Thyroid gland (tissue), 4 donors: ENCODE measurements at regions not wholly inside any gene's neighbourhood (a gene's known extent, or its start where the extent isn't known, plus 50 kb on each side); places are given as distances from the start of the nearest gene placed in this dataset.

ENCODE experiments used
- CTCF ChIP-seq, 6 experiments: fragments of 200-600 bp in 3 of 6; fragments of 450-650 bp in 3 of 6; sonication (generic) in 3 of 6; IDR thresholded peaks; one replicate each; pipeline ENCODE4 v1.5.1; 2016 to 2019; ENCODE audit warnings: antibody characterized with exemption in 6 of 6, mild to moderate bottlenecking in 2 of 6, inconsistent platforms in 1 of 6, moderate library complexity in 1 of 6
- POLR2A ChIP-seq, 2 donors: fragments of 450-650 bp; IDR thresholded peaks; one replicate each; pipeline ENCODE4 v1.6.1; 2017; ENCODE audit warnings: antibody characterized with exemption in 2 of 2, mild to moderate bottlenecking in 2 of 2, moderate library complexity in 1 of 2

- no peak for TF ChIP-seq CTCF (IDR thresholded peaks at IDR 0.05)
- TF ChIP-seq POLR2A (IDR thresholded peaks at IDR 0.05) = no peak
These were observed 212.8 kb upstream of the KBTBD8 start for GRCh38 chr3:66785191-66785909.
